ENCODE measurements at regions not wholly inside any gene's neighbourhood (a gene's known extent, or its start where the extent isn't known, plus 50 kb on each side); places are given as distances from the start of the nearest gene placed in this dataset.

DNA sequence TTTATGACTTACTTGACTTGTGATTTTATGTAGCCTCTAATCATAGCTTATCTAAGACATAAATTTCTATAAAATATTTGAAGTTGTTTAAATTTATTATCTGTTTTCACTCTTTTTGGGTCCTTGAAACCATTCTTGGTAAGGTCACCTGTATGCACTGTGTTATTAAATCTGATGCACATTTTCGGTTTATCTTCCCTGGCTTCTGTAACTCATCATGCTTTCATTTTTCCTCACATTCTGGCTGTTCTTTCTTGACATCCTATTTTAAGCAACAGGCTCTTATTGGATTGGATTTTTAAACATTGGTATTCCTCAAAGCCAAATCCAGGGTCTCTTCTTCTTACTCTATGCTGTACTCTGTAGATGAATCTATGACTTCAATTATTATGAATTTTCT, 341.6 kb downstream of the TGFB2 start:
- intact Hi-C loops (cut with micrococcal nuclease) = no loop called here
- H3K36me3 ChIP-seq (ENCODE audit: control insufficient read depth, insufficient read depth, low read length) = no peaks in the 10 kb centered on the region
- BruUV-seq (replicated peaks) = no TSS peak
- POLR2A ChIA-PET = no interaction called here
- H3K79me2 ChIP-seq (ENCODE audit: control insufficient read depth, insufficient read depth, low read length) = no peaks in the 10 kb centered on the region
- FAIRE-seq (no peak), DNase-seq (ENCODE audit: extremely low read depth in 1 of 4, low spot score in 3 of 4) (no peak), ATAC-seq (no peak)
- no peaks in the 10 kb centered on the region for H3K27me3 ChIP-seq (ENCODE audit: control insufficient read depth in 2 of 2, insufficient read depth in 2 of 2, low read length in 2 of 2)
- no peak overlapping the region for H2AFZ ChIP-seq (ENCODE audit: low read depth, low read length)
- H4K20me1 ChIP-seq (replicated peaks; ENCODE audit: control insufficient read depth, insufficient read depth, low read length) = no peaks in the 10 kb centered on the region
- H3K4me2 ChIP-seq (ENCODE audit: insufficient read depth, low read length) = no peak overlapping the region
- no peak overlapping the region for H3K27ac ChIP-seq (ENCODE audit: extremely low read depth, low read depth, low read length)
- WGBS (ENCODE audit: insufficient coverage, low coverage, missing lambda C conversion rate) = 0% methylated on average over 1 of the region's 1 CpG
- H3K9me3 ChIP-seq (replicated peaks; ENCODE audit: control insufficient read depth, insufficient read depth, low read depth, low read length) = no peaks in the 10 kb centered on the region; the same call in 1 of the 2 replicates
- no peaks in the 10 kb centered on the region for H3K9me1 ChIP-seq (ENCODE audit: control insufficient read depth, insufficient read depth, low read length)
- CTCF ChIA-PET (ENCODE audit: low intra/inter-chr PET ratio) = no interaction called here
- no peak overlapping the region for H3K4me3 ChIP-seq
- no peak for TF ChIP-seq PML (IDR thresholded peaks at IDR 0.05; ENCODE audit: low read length)
- in situ Hi-C loops (cut with MboI) = no loop called here
- no peak overlapping the region for H3K9ac ChIP-seq (ENCODE audit: insufficient read depth in 1 of 2, low read depth in 2 of 2, low read length in 2 of 2)
- no peaks in the 10 kb centered on the region for H3K4me1 ChIP-seq (replicated peaks in 1 of 2; ENCODE audit: control insufficient read depth in 2 of 2, insufficient read depth in 2 of 2, low read length in 2 of 2)

DNA sequence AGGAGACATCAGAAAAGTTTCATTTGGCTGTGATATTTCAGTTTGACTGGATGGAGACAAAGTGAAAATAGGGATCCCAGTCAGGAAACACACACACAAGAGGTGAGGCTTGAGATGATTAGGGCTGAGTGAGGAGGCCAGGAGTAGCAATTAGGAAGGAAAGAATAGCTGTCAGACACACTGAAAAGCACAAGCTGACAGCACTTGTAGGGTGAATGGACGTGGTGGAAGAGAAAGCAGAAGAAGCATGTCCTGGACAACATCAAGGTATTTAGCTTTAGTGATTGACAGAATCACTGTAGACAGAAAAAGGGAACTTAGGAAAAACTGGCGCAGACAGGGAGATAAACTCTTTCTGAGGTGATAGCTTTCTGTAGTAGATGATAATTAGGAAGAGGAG, 347.7 kb downstream of the TGFB2 start:
- 0% methylated on average over 2 of the region's 2 CpGs for WGBS (ENCODE audit: insufficient coverage, low coverage, missing lambda C conversion rate)
- no peak for ATAC-seq
- BruUV-seq (replicated peaks) = no TSS peak
- DNase-seq (ENCODE audit: extremely low read depth in 1 of 4, low spot score in 3 of 4) = no peak
- Histone ChIP-seq H3K4me3 (no peak overlapping the region), H3K9me1 (ENCODE audit: control insufficient read depth, insufficient read depth, low read length) (no peaks in the 10 kb centered on the region), H4K20me1 (replicated peaks; ENCODE audit: control insufficient read depth, insufficient read depth, low read length) (no peaks in the 10 kb centered on the region), H2AFZ (ENCODE audit: low read depth, low read length) (no peak overlapping the region), H3K4me1 (replicated peaks in 1 of 2; ENCODE audit: control insufficient read depth in 2 of 2, insufficient read depth in 2 of 2, low read length in 2 of 2) (no peaks in the 10 kb centered on the region), H3K27ac (ENCODE audit: extremely low read depth, low read depth, low read length) (no peak overlapping the region), H3K36me3 (ENCODE audit: control insufficient read depth, insufficient read depth, low read length) (no peaks in the 10 kb centered on the region), H3K27me3 (ENCODE audit: control insufficient read depth in 2 of 2, insufficient read depth in 2 of 2, low read length in 2 of 2) (no peaks in the 10 kb centered on the region), H3K79me2 (ENCODE audit: control insufficient read depth, insufficient read depth, low read length) (no peaks in the 10 kb centered on the region), H3K9me3 (replicated peaks; ENCODE audit: control insufficient read depth, insufficient read depth, low read depth, low read length) (no peaks in the 10 kb centered on the region; the same call in 1 of the 2 replicates), H3K9ac (ENCODE audit: insufficient read depth in 1 of 2, low read depth in 2 of 2, low read length in 2 of 2) (no peak overlapping the region), H3K4me2 (ENCODE audit: insufficient read depth, low read length) (no peak overlapping the region)
- in situ Hi-C loops (cut with MboI) (no loop called here), intact Hi-C loops (cut with micrococcal nuclease) (no loop called here)
- no peak for FAIRE-seq
- CTCF ChIA-PET (ENCODE audit: low intra/inter-chr PET ratio) = no interaction called here
- POLR2A ChIA-PET = no interaction called here
- TF ChIP-seq, protein P1, sequence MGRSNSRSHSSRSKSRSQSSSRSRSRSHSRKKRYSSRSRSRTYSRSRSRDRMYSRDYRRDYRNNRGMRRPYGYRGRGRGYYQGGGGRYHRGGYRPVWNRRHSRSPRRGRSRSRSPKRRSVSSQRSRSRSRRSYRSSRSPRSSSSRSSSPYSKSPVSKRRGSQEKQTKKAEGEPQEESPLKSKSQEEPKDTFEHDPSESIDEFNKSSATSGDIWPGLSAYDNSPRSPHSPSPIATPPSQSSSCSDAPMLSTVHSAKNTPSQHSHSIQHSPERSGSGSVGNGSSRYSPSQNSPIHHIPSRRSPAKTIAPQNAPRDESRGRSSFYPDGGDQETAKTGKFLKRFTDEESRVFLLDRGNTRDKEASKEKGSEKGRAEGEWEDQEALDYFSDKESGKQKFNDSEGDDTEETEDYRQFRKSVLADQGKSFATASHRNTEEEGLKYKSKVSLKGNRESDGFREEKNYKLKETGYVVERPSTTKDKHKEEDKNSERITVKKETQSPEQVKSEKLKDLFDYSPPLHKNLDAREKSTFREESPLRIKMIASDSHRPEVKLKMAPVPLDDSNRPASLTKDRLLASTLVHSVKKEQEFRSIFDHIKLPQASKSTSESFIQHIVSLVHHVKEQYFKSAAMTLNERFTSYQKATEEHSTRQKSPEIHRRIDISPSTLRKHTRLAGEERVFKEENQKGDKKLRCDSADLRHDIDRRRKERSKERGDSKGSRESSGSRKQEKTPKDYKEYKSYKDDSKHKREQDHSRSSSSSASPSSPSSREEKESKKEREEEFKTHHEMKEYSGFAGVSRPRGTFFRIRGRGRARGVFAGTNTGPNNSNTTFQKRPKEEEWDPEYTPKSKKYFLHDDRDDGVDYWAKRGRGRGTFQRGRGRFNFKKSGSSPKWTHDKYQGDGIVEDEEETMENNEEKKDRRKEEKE (IDR thresholded peaks at IDR 0.05; ENCODE audit: borderline replicate concordance in 1 of 2, control insufficient read depth in 1 of 2, low read depth in 2 of 2, low read length in 1 of 2) = no peak
- TF ChIP-seq ZNF695 (CRISPR knock-in tag; IDR thresholded peaks at IDR 0.05) = no peak
- TF ChIP-seq PHF20 (IDR thresholded peaks at IDR 0.05; ENCODE audit: partially characterized antibody) = no peak
- TF ChIP-seq RFX5 (IDR thresholded peaks at IDR 0.05; ENCODE audit: low read depth, low read length) = no peak
- no peak for TF ChIP-seq ZNF76 (CRISPR knock-in tag; IDR thresholded peaks at IDR 0.05; ENCODE audit: borderline replicate concordance)
- no peak for TF ChIP-seq BACH1 (tag; IDR thresholded peaks at IDR 0.05)
- TF ChIP-seq SRF (CRISPR knock-in tag; IDR thresholded peaks at IDR 0.05) = no peak
- TF ChIP-seq ZNF384 (IDR thresholded peaks at IDR 0.05; ENCODE audit: low read depth, low read length) = no peak
- TF ChIP-seq HDAC1 (IDR thresholded peaks at IDR 0.05) = no peak
- TF ChIP-seq ZEB2 (IDR thresholded peaks at IDR 0.05) = no peak
- no peak for TF ChIP-seq POLR2H (tag; IDR thresholded peaks at IDR 0.05; ENCODE audit: low read depth)
- no peak for TF ChIP-seq CSDE1 (IDR thresholded peaks at IDR 0.05)
- TF ChIP-seq ZNF146 (CRISPR knock-in tag; IDR thresholded peaks at IDR 0.05; ENCODE audit: unreplicated experiment) = no peak
- no peak for TF ChIP-seq PTRF (tag; IDR thresholded peaks at IDR 0.05)
- TF ChIP-seq ZNF584 (CRISPR knock-in tag; IDR thresholded peaks at IDR 0.05; ENCODE audit: low read depth) = no peak
- no peak for TF ChIP-seq BCL6 (CRISPR knock-in tag; IDR thresholded peaks at IDR 0.05)
